H1 (cell line): ENCODE measurements at regions not wholly inside any gene's neighbourhood (a gene's known extent, or its start where the extent isn't known, plus 50 kb on each side); places are given as distances from the start of the nearest gene placed in this dataset.

ENCODE experiments used
- CTCF ChIA-PET: fragments of 300-600 bp; sonication (Branson Sonifier 250); formaldehyde crosslinking; loops from one replicate; lab custom pipeline; 2021; ENCODE audit not compliant: partially characterized antibody; lab: Charles Lee
- POLR2A ChIA-PET: fragments of 300-600 bp; sonication (Branson Sonifier 250); formaldehyde crosslinking; loops from one replicate; lab custom pipeline; 2021; ENCODE audit warnings: inconsistent platforms; ENCODE audit not compliant: partially characterized antibody; lab: Charles Lee
- DNase-seq, 2 experiments: peaks; one replicate each; pipeline versions ENCODE4 v3.0.0 to v3.0.0-alpha.2; 2010 to 2022; ENCODE audit warnings: low spot score in 2 of 2, low read depth in 1 of 2, mixed read lengths in 1 of 2
- FAIRE-seq: peaks from 2 replicates; lab custom pipeline; 2011; peaks lifted over from hg19 to GRCh38; lab: Jason Lieb, UNC
- H2AFZ ChIP-seq: 2 replicates; pipeline ENCODE4 v1.8.1; 2012; ENCODE audit warnings: low read length, inconsistent platforms
- H2AK5ac ChIP-seq: 2 replicates; pipeline ENCODE4 v1.6.1; 2013; ENCODE audit warnings: low read depth, low read length
- H2BK120ac ChIP-seq: replicated peaks from 2 replicates; pipeline ENCODE3; 2013; ENCODE audit warnings: low read depth, low read length, inconsistent platforms
- H2BK12ac ChIP-seq: 2 replicates; pipeline ENCODE4 v1.6.1; 2013; ENCODE audit warnings: low read depth, low read length
- H2BK15ac ChIP-seq: 2 replicates; pipeline ENCODE4 v1.6.1; 2013; ENCODE audit warnings: low read length
- H2BK20ac ChIP-seq: 2 replicates; pipeline ENCODE4 v1.6.1; 2013; ENCODE audit warnings: low read length
- H2BK5ac ChIP-seq: 2 replicates; pipeline ENCODE4 v1.6.1; 2013; ENCODE audit warnings: low read depth, low read length
- H3K14ac ChIP-seq: 2 replicates; pipeline ENCODE4 v1.6.1; 2013; ENCODE audit warnings: inconsistent platforms; ENCODE audit not compliant: insufficient read length
- H3K18ac ChIP-seq: 2 replicates; pipeline ENCODE4 v1.6.1; 2013; ENCODE audit warnings: low read length; ENCODE audit errors: extremely low read depth
- H3K23ac ChIP-seq: 2 replicates; pipeline ENCODE4 v1.6.1; 2013; ENCODE audit warnings: inconsistent platforms; ENCODE audit not compliant: insufficient read length
- H3K23me2 ChIP-seq: 2 replicates; pipeline ENCODE4 v1.6.1; 2013; ENCODE audit warnings: low read depth, low read length
- H3K27ac ChIP-seq: 2 replicates; pipeline ENCODE4 v1.6.1; 2011; ENCODE audit warnings: low read depth, low read length, inconsistent platforms
- H3K27me3 ChIP-seq, 4 experiments: replicated peaks in 1 of 4; 1 replicate in 1 of 4; 2 replicates in 3 of 4; pipeline versions ENCODE4 v1.6.1 to v1.8.1; 2011 to 2013; ENCODE audit warnings: low read length in 3 of 4, mild to moderate bottlenecking in 3 of 4, inconsistent platforms in 2 of 4, mixed read lengths in 2 of 4, moderate library complexity in 1 of 4; ENCODE audit not compliant: control insufficient read depth in 3 of 4, insufficient read depth in 3 of 4; ENCODE audit errors: extremely low read depth in 1 of 4
- H3K36me3 ChIP-seq, 4 experiments: 2 replicates each; pipeline versions ENCODE4 v1.6.1 to v1.8.1; 2011 to 2013; ENCODE audit warnings: mild to moderate bottlenecking in 4 of 4, low read length in 3 of 4, moderate library complexity in 2 of 4, control low read depth in 1 of 4, inconsistent platforms in 1 of 4; ENCODE audit not compliant: insufficient read depth in 4 of 4, control insufficient read depth in 2 of 4
- H3K4ac ChIP-seq: replicated peaks from 2 replicates; pipeline ENCODE3; 2013; ENCODE audit warnings: low read length, low read depth, mixed read lengths, inconsistent platforms; ENCODE audit not compliant: insufficient read length
- H3K4me1 ChIP-seq, 4 experiments: replicated peaks in 1 of 4; 1 replicate in 1 of 4; 2 replicates in 3 of 4; pipeline versions ENCODE4 v1.6.1 to v1.8.1; 2011 to 2013; ENCODE audit warnings: low read length in 3 of 4, inconsistent platforms in 2 of 4, mixed read lengths in 1 of 4; ENCODE audit not compliant: insufficient read depth in 4 of 4, control insufficient read depth in 3 of 4
- H3K4me2 ChIP-seq, 2 experiments: 2 replicates each; pipeline versions ENCODE4 v1.6.1 to v1.8.1; 2011 to 2013; ENCODE audit warnings: low read depth in 2 of 2, low read length in 2 of 2, control low read depth in 1 of 2, inconsistent platforms in 1 of 2, mild to moderate bottlenecking in 1 of 2; ENCODE audit not compliant: insufficient read depth in 1 of 2
- H3K4me3 ChIP-seq, 4 experiments: fragments of 200-600, 300-600 bp in 1 of 4; sonication (generic), shearing (Covaris generic), sonication (Bioruptor Twin) in 1 of 4; 2 replicates each; pipeline versions ENCODE4 v1.5.1 to v1.8.1; 2011 to 2016; ENCODE audit warnings: low read length in 4 of 4, low read depth in 3 of 4, control low read depth in 2 of 4, inconsistent platforms in 2 of 4, mild to moderate bottlenecking in 2 of 4, mixed read lengths in 1 of 4, moderate library complexity in 1 of 4; ENCODE audit not compliant: insufficient read depth in 2 of 4; ENCODE audit errors: extremely low read depth in 1 of 4
- H3K56ac ChIP-seq: replicated peaks from 2 replicates; pipeline ENCODE3; 2013; ENCODE audit warnings: low read depth, mild to moderate bottlenecking, mixed read lengths, low read length, inconsistent platforms; ENCODE audit not compliant: insufficient read length
- H3K79me1 ChIP-seq: 2 replicates; pipeline ENCODE4 v1.6.1; 2013; ENCODE audit warnings: low read depth, low read length, control low read depth
- H3K79me2 ChIP-seq, 2 experiments: 2 replicates each; pipeline versions ENCODE4 v1.6.1 to v1.8.1; 2012 to 2013; ENCODE audit warnings: low read length in 2 of 2, mild to moderate bottlenecking in 2 of 2, inconsistent platforms in 1 of 2; ENCODE audit not compliant: insufficient read depth in 2 of 2, control insufficient read depth in 1 of 2
- H3K9ac ChIP-seq, 4 experiments: replicated peaks in 1 of 4; 1 replicate in 1 of 4; 2 replicates in 3 of 4; pipeline versions ENCODE4 v1.6.1 to v1.8.1; 2011 to 2013; ENCODE audit warnings: low read depth in 3 of 4, low read length in 3 of 4, control low read depth in 2 of 4, mild to moderate bottlenecking in 2 of 4, moderate library complexity in 2 of 4, inconsistent platforms in 1 of 4; ENCODE audit errors: extremely low read depth in 1 of 4
- H3K9me3 ChIP-seq, 2 experiments: 2 replicates each; pipeline versions ENCODE4 v1.6.1 to v1.8.1; 2012 to 2013; ENCODE audit warnings: mild to moderate bottlenecking in 2 of 2, moderate library complexity in 2 of 2, control low read depth in 1 of 2, inconsistent platforms in 1 of 2, low read depth in 1 of 2, low read length in 1 of 2, mixed read lengths in 1 of 2; ENCODE audit not compliant: insufficient read depth in 2 of 2
- H4K20me1 ChIP-seq, 2 experiments: replicated peaks in 1 of 2; 2 replicates each; pipeline versions ENCODE3 to v1.8.1; 2011 to 2013; ENCODE audit warnings: inconsistent platforms in 2 of 2, low read length in 2 of 2, mild to moderate bottlenecking in 1 of 2; ENCODE audit not compliant: insufficient read depth in 2 of 2, control insufficient read depth in 1 of 2
- H4K5ac ChIP-seq: 2 replicates; pipeline ENCODE4 v1.6.1; 2013; ENCODE audit warnings: low read length, low read depth, mixed read lengths, inconsistent platforms; ENCODE audit not compliant: insufficient read length
- H4K8ac ChIP-seq: 2 replicates; pipeline ENCODE4 v1.8.0; 2013; ENCODE audit warnings: mild to moderate bottlenecking, moderate library complexity, low read length, inconsistent platforms; ENCODE audit not compliant: insufficient read depth; ENCODE audit errors: extremely low read depth
- H4K91ac ChIP-seq: replicated peaks from 2 replicates; pipeline ENCODE3; 2013; ENCODE audit warnings: low read length, mixed read lengths, inconsistent platforms; ENCODE audit not compliant: insufficient read length
- CEBPB ChIP-seq: IDR thresholded peaks from 2 replicates; pipeline ENCODE4 v1.6.1; 2012; ENCODE audit warnings: low read depth, low read length
- NRF1 ChIP-seq: IDR thresholded peaks from 2 replicates; pipeline ENCODE4 v1.6.1; 2011; ENCODE audit warnings: mild to moderate bottlenecking, low read depth, low read length, improper control_type of control experiment
- WGBS, 2 experiments: shearing (Covaris generic) in 1 of 2; methylation state at CpG; one replicate each; pipeline versions ENCODE4 v1.1.6 to v1.1.7; 2013 to 2015; ENCODE audit warnings: low lambda C conversion rate in 2 of 2, mixed read lengths in 2 of 2, inconsistent platforms in 1 of 2, low coverage in 1 of 2, missing lambda C conversion rate in 1 of 2; ENCODE audit not compliant: insufficient replicate concordance in 2 of 2, insufficient coverage in 1 of 2, insufficient read length in 1 of 2; ENCODE audit errors: extremely low coverage in 1 of 2, missing lambda C conversion rate in 1 of 2; 5-methylcytosine and 5-hydroxymethylcytosine counted together

DNA sequence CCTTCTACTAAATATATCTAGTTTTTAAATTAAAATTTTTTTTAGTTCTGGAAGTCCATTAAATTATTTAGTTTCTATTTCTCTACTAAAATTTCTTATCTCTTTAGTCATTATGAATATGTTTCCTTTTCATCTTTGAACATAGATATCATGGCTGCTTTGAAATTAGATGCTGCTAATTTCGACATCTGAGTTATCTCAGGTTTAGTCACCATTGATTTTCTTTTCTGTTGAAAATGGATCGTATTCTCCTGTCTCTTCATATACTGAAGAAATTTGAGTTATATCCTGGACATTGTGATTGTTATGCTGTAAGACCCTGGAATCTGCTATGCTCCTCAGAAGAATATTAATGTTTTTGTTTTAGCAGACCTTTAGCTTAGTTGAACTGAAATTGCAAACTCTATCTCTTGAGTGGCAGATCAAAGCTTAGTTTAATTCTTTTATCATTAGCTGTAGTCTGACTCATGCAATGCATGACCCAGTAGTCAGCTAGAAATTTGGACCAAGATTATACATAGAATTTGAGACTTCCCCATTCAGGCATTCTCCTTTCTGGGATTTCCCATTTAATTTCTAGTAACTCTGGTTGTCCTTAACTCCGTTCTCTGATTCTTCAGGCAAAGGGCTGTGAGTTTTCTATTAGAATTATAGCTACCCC lies 439.8 kb upstream of the IL12A start:
- no peak for FAIRE-seq
- no peak for DNase-seq
- WGBS, 2 experiments: 89% methylated on average over 3 of the region's 3 CpGs; no CpG with 5 or more reads in 1 of the 2 experiments
- no peak for TF ChIP-seq NRF1
- TF ChIP-seq CEBPB: no peak

More for the DNA sequence above, 439.8 kb upstream of the IL12A start:
- ChIA-PET CTCF (no interaction called here), POLR2A (no interaction called here)
- H2BK20ac ChIP-seq: no peak overlapping the region
- H3K18ac ChIP-seq: no peak overlapping the region
- no peaks in the 10 kb centered on the region for H3K27me3 ChIP-seq
- no peak overlapping the region for H3K4me2 ChIP-seq
- no peak overlapping the region for H3K9ac ChIP-seq
- H3K79me2 ChIP-seq: no peaks in the 10 kb centered on the region
- no peak overlapping the region for H4K91ac ChIP-seq
- H3K56ac ChIP-seq: no peak overlapping the region
- no peaks in the 10 kb centered on the region for H3K79me1 ChIP-seq
- H3K4ac ChIP-seq: no peak overlapping the region
- no peaks in the 10 kb centered on the region for H3K23me2 ChIP-seq
- no peak overlapping the region for H3K23ac ChIP-seq
- H3K36me3 ChIP-seq: no peaks in the 10 kb centered on the region
- H3K9me3 ChIP-seq: no peaks in the 10 kb centered on the region
- H2BK12ac ChIP-seq: no peak overlapping the region
- H3K4me3 ChIP-seq: no peak overlapping the region
- no peak overlapping the region for H2BK5ac ChIP-seq
- H4K8ac ChIP-seq: no peak overlapping the region
- H3K14ac ChIP-seq: no peak overlapping the region
- no peak overlapping the region for H2AFZ ChIP-seq
- H2AK5ac ChIP-seq: no peak overlapping the region
- no peaks in the 10 kb centered on the region for H3K4me1 ChIP-seq
- H4K5ac ChIP-seq: no peak overlapping the region
- no peaks in the 10 kb centered on the region for H4K20me1 ChIP-seq
- no peak overlapping the region for H2BK120ac ChIP-seq
- H2BK15ac ChIP-seq: no peak overlapping the region
- H3K27ac ChIP-seq: no peak overlapping the region
